ENCODE measurements at regions not wholly inside any gene's neighbourhood (a gene's known extent, or its start where the extent isn't known, plus 50 kb on each side); places are given as distances from the start of the nearest gene placed in this dataset.

- Histone ChIP-seq H3K27ac (ENCODE audit: low read depth in 2 of 2, low read length in 1 of 2) (no peak overlapping the region), H3K9ac (no peak overlapping the region), H3K4me2 (no peak overlapping the region), H3K27me3 (ENCODE audit: insufficient read depth) (no peaks in the 10 kb centered on the region), H3K79me2 (ENCODE audit: insufficient read depth) (no peaks in the 10 kb centered on the region), H2AFZ (ENCODE audit: low read depth) (no peak overlapping the region), H3K4me1 (ENCODE audit: control insufficient read depth in 1 of 2, insufficient read depth in 2 of 2, low read depth in 1 of 2, low read length in 1 of 2) (peaks cover 0 to 14% of the 10 kb centered on the region in 2 experiments; a peak in 1 of 4 replicates), H3K4me3 (ENCODE audit: low read depth in 2 of 2, low read length in 1 of 2) (no peak overlapping the region), H3F3A (replicated peaks; ENCODE audit: insufficient read depth) (no peaks in the 10 kb centered on the region), H4K20me1 (ENCODE audit: insufficient read depth) (no peaks in the 10 kb centered on the region), H3K36me3 (replicated peaks in 1 of 2; ENCODE audit: control insufficient read depth in 1 of 2, insufficient read depth in 2 of 2, low read length in 1 of 2) (no peaks in the 10 kb centered on the region), H3K9me3 (no peaks in the 10 kb centered on the region), H3K9me2 (no peaks in the 10 kb centered on the region)
- ChIA-PET CTCF (interaction anchor here (1.3 to 1.6 kb wide), 2 partner anchors 109 to 345 kb away, joined by 3 to 5 read pairs; no protein-coding TSS in a partner anchor), POLR2A (no interaction called here)
- DNase-seq: no peak
- WGBS (ENCODE audit: low lambda C conversion rate): 79% methylated on average over 9 of the region's 9 CpGs
- TF ChIP-seq FOSL2 (IDR thresholded peaks at IDR 0.05; ENCODE audit: borderline replicate concordance, low read depth): no peak
- TF ChIP-seq NRF1 (IDR thresholded peaks at IDR 0.05; ENCODE audit: low read depth, low read length): no peak
- TF ChIP-seq EZH2phosphoT487 (IDR thresholded peaks at IDR 0.05; ENCODE audit: borderline replicate concordance, low read depth): no peak
- TF ChIP-seq POLR2AphosphoS5 (IDR thresholded peaks at IDR 0.05; ENCODE audit: low read depth, low read length): no peak
- no peak for TF ChIP-seq ZBTB33 (IDR thresholded peaks at IDR 0.05; ENCODE audit: borderline replicate concordance, low read depth)
- TF ChIP-seq FOXM1 (IDR thresholded peaks at IDR 0.05; ENCODE audit: low read depth): no peak
- TF ChIP-seq CHD2 (IDR thresholded peaks at IDR 0.05; ENCODE audit: low read length, partially characterized antibody): no peak
- TF ChIP-seq MXI1 (IDR thresholded peaks at IDR 0.05; ENCODE audit: low read depth, low read length): no peak
- TF ChIP-seq TAF1 (IDR thresholded peaks at IDR 0.05; ENCODE audit: borderline replicate concordance, low read depth, low read length): no peak
- TF ChIP-seq MEF2A (IDR thresholded peaks at IDR 0.05; ENCODE audit: borderline replicate concordance, low read depth): no peak
- no peak for TF ChIP-seq TCF12 (IDR thresholded peaks at IDR 0.05)
- TF ChIP-seq RFX5 (IDR thresholded peaks at IDR 0.05; ENCODE audit: low read length): no peak
- no peak for TF ChIP-seq REST (IDR thresholded peaks at IDR 0.05; ENCODE audit: low read depth, low read length)
- no peak for TF ChIP-seq FOXJ3 (CRISPR knock-in tag; IDR thresholded peaks at IDR 0.05)
- TF ChIP-seq, protein P1, sequence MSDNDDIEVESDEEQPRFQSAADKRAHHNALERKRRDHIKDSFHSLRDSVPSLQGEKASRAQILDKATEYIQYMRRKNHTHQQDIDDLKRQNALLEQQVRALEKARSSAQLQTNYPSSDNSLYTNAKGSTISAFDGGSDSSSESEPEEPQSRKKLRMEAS (IDR thresholded peaks at IDR 0.05; ENCODE audit: low read depth): no peak
- TF ChIP-seq JUND (IDR thresholded peaks at IDR 0.05): no peak
- no peak for TF ChIP-seq EP300 (IDR thresholded peaks at IDR 0.05; ENCODE audit: borderline replicate concordance in 1 of 2, low read depth in 1 of 2, low read length in 1 of 2)
- no peak for TF ChIP-seq RXRA (IDR thresholded peaks at IDR 0.05; ENCODE audit: borderline replicate concordance, low read depth)
- no peak for TF ChIP-seq USF1 (IDR thresholded peaks at IDR 0.05; ENCODE audit: borderline replicate concordance, low read depth)
- TF ChIP-seq, protein P2, sequence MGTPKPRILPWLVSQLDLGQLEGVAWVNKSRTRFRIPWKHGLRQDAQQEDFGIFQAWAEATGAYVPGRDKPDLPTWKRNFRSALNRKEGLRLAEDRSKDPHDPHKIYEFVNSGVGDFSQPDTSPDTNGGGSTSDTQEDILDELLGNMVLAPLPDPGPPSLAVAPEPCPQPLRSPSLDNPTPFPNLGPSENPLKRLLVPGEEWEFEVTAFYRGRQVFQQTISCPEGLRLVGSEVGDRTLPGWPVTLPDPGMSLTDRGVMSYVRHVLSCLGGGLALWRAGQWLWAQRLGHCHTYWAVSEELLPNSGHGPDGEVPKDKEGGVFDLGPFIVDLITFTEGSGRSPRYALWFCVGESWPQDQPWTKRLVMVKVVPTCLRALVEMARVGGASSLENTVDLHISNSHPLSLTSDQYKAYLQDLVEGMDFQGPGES (IDR thresholded peaks at IDR 0.05; ENCODE audit: low read depth, low read length): no peak
These were observed 75.4 kb upstream of the PRNP start for GRCh38 chr20:4610871-4611270.

Measured in SK-N-SH (cell line).